ENCODE measurements at regions not wholly inside any gene's neighbourhood (a gene's known extent, or its start where the extent isn't known, plus 50 kb on each side); places are given as distances from the start of the nearest gene placed in this dataset.

DNA sequence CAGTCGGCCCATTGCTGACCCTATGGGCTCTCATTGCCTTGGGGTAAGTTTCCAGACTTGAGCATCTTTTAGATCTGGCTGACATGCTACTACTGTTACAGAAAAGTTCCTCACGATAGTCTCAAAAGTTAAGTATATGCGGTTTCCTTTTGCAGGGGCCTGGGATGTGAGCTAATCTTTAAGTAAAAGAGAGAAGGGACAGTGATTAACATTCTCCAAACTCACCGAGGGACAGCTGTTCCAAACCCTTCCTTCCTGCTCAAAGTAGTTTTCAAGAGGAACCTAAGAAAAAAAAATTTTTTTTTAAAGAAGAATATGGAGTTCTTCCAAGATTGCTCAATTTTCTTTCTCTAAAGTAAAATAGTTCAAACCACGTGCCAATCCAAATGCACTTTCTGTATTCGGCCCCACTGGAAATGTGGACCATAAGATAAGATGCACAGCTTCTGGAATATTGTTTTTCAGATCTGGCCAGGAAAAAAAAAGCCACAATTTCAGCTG is 168.0 kb upstream of the SPRY4 start:
- H3K4me3 ChIP-seq, result no peak overlapping the region

DNA sequence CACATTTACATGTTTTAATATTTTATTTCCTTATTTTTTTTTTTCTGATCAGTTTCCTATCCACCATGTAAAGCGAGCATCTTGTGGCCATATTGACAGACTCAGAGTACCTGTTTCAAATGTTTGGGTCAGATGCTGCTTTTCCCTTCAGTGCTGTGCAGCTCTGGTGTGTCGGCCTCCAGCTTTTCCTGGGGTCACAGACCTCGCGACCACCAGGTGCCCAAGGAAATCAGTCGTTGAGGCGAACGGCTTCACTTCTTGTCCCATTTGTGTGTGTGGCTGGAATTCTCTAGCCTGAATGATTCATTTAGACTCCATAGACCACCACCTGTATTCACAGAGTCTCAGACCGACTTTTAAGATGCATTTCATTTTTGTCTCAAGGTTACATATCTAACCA is 166.9 kb upstream of the SPRY4 start:
- H3K27ac ChIP-seq, result no peak overlapping the region
- H3K4me1 ChIP-seq, result no peaks in the 10 kb centered on the region
- intact Hi-C loops (cut with DNase I), result no loop called here
- DNase-seq, result no peak
- H3K4me3 ChIP-seq, result no peak overlapping the region
- no peaks in the 10 kb centered on the region for H3K27me3 ChIP-seq
- TF ChIP-seq, protein P1, sequence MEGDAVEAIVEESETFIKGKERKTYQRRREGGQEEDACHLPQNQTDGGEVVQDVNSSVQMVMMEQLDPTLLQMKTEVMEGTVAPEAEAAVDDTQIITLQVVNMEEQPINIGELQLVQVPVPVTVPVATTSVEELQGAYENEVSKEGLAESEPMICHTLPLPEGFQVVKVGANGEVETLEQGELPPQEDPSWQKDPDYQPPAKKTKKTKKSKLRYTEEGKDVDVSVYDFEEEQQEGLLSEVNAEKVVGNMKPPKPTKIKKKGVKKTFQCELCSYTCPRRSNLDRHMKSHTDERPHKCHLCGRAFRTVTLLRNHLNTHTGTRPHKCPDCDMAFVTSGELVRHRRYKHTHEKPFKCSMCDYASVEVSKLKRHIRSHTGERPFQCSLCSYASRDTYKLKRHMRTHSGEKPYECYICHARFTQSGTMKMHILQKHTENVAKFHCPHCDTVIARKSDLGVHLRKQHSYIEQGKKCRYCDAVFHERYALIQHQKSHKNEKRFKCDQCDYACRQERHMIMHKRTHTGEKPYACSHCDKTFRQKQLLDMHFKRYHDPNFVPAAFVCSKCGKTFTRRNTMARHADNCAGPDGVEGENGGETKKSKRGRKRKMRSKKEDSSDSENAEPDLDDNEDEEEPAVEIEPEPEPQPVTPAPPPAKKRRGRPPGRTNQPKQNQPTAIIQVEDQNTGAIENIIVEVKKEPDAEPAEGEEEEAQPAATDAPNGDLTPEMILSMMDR (IDR thresholded peaks at IDR 0.05), result no peak
- H3K9me3 ChIP-seq, result no peaks in the 10 kb centered on the region
- no peak overlapping the region for H3K9ac ChIP-seq (ENCODE audit: low read depth in 2 of 2, low read length in 2 of 2)
- H3K36me3 ChIP-seq, result no peaks in the 10 kb centered on the region

More for the DNA sequence above, 168.0 kb upstream of the SPRY4 start:
- Histone ChIP-seq H3K36me3 (no peaks in the 10 kb centered on the region), H3K27ac (no peak overlapping the region), H3K4me1 (no peaks in the 10 kb centered on the region), H3K27me3 (no peaks in the 10 kb centered on the region), H3K9me3 (no peaks in the 10 kb centered on the region), H3K9ac (ENCODE audit: low read depth in 2 of 2, low read length in 2 of 2) (no peak overlapping the region)
- intact Hi-C loops (cut with DNase I), result no loop called here
- TF ChIP-seq, protein P1 (IDR thresholded peaks at IDR 0.05), result no peak
- no peak for DNase-seq

DNA sequence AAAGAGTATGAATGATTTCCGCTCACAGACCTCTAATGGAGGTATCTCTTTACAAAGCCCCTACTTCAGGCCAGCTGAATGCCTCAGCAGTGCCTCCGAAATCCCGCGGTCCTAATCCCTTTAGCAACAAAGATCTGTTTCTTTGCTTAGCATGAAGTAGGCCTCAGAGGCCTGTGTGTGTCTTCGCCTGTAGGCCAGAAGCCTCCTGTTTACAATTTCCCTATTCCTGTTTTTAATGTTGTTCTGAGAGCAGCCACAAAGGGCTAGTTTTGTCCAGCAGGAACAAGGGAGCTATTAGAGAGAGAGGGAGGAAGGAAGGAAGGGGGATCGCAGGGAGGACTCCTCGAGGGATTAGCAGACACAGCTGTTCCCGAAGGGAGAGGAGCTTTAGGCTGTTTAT is 166.4 kb upstream of the SPRY4 start:
- no peak for DNase-seq
- no peak overlapping the region for H3K27ac ChIP-seq
- H3K9me3 ChIP-seq, result no peaks in the 10 kb centered on the region
- H3K4me3 ChIP-seq, result no peak overlapping the region
- TF ChIP-seq, protein P1 (IDR thresholded peaks at IDR 0.05), result no peak
- H3K9ac ChIP-seq (ENCODE audit: low read depth in 2 of 2, low read length in 2 of 2), result no peak overlapping the region
- no peaks in the 10 kb centered on the region for H3K27me3 ChIP-seq
- H3K4me1 ChIP-seq, result no peaks in the 10 kb centered on the region
- no peaks in the 10 kb centered on the region for H3K36me3 ChIP-seq
- intact Hi-C loops (cut with DNase I), result no loop called here

DNA sequence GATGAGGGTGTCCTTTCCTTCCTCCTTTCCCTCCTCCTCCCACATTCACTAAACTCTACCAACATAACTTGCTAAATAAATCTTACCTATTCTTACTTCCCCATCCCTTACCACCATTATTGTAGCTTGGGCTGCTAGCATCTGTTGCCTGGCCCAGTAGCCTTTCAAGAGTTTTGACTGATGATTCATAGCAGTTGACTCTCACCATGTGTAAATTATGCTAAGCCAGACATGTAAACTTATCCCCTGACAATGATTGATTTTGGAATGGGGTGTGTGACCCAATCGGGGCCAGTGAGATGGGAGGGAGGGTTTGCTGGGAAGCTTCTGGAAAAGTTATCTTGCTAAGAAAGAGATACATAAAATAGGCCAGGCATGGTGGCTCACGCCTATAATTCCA is 161.8 kb upstream of the SPRY4 start:
- Histone ChIP-seq H3K9ac (ENCODE audit: low read depth in 2 of 2, low read length in 2 of 2) (no peak overlapping the region), H3K36me3 (no peaks in the 10 kb centered on the region), H3K27me3 (no peaks in the 10 kb centered on the region), H3K9me3 (no peaks in the 10 kb centered on the region), H3K4me3 (no peak overlapping the region), H3K4me1 (no peaks in the 10 kb centered on the region), H3K27ac (no peak overlapping the region)
- DNase-seq, result no peak
- TF ChIP-seq, protein P1 (IDR thresholded peaks at IDR 0.05), result no peak
- intact Hi-C loops (cut with DNase I), result no loop called here

DNA sequence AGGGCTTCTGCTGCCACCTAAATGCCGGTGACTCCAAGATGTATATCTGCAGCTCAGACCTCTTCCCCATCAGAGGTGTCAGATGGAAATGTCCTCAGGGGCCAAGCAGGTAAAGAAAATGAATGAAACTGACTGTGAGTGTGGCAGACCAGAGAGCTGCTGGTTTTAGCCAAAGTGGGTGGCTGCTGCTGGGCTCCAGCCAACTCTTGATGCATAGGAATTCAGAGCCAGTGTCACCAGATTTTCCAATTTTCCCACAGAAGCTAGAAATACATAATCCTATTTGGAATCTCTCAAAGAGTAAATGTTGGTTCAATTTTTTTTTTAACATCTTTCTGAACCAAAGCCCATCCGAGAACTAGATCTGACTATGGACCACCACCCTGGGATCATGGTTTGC is 161.2 kb upstream of the SPRY4 start:
- H3K27ac ChIP-seq, result no peak overlapping the region
- no peaks in the 10 kb centered on the region for H3K36me3 ChIP-seq
- TF ChIP-seq, protein P1 (IDR thresholded peaks at IDR 0.05), result no peak
- H3K27me3 ChIP-seq, result no peaks in the 10 kb centered on the region
- H3K9ac ChIP-seq (ENCODE audit: low read depth in 2 of 2, low read length in 2 of 2), result no peak overlapping the region
- intact Hi-C loops (cut with DNase I), result no loop called here
- no peaks in the 10 kb centered on the region for H3K4me1 ChIP-seq
- H3K9me3 ChIP-seq, result no peaks in the 10 kb centered on the region
- no peak for DNase-seq
- H3K4me3 ChIP-seq, result no peak overlapping the region

All from colonic mucosa (tissue), 4 donors.